K562 (cell line): ENCODE measurements at regions not wholly inside any gene's neighbourhood (a gene's known extent, or its start where the extent isn't known, plus 50 kb on each side); places are given as distances from the start of the nearest gene placed in this dataset.

Source experiments
- ELF4 ChIP-seq: fragments of 450-650 bp; formaldehyde crosslinking; IDR thresholded peaks from 2 replicates; pipeline ENCODE4 v1.4.0; 2022; ENCODE audit warnings: missing genetic modification characterization
- TRIM28 ChIP-seq: fragments of 450-650 bp; IDR thresholded peaks from 2 replicates; pipeline ENCODE4 v1.6.1; 2017
- ZNF347 ChIP-seq: fragments of 450-650 bp; formaldehyde crosslinking; IDR thresholded peaks from 2 replicates; pipeline ENCODE4 v1.4.0; 2020; ENCODE audit warnings: low read depth, mild to moderate bottlenecking, moderate library complexity
- TF ChIP-seq, protein P1 (sequence below), 3 experiments: IDR thresholded peaks in 2 of 3; conservative IDR thresholded peaks in 1 of 3; 2 replicates each; pipeline ENCODE4 v1.5.1; 2011 to 2012; ENCODE audit warnings: low read length in 3 of 3, mild to moderate bottlenecking in 3 of 3, control low read depth in 2 of 3, improper control_type of control experiment in 1 of 3, inconsistent platforms in 1 of 3, low read depth in 1 of 3, mixed read lengths in 1 of 3, moderate library complexity in 1 of 3; ENCODE audit not compliant: insufficient read depth in 2 of 3
- TF ChIP-seq, protein P2 (sequence below): fragments of 450-650 bp; IDR thresholded peaks from 2 replicates; pipeline ENCODE4 v1.6.1; 2018; ENCODE audit warnings: mild to moderate bottlenecking, low read depth; ENCODE audit not compliant: partially characterized antibody

DNA sequence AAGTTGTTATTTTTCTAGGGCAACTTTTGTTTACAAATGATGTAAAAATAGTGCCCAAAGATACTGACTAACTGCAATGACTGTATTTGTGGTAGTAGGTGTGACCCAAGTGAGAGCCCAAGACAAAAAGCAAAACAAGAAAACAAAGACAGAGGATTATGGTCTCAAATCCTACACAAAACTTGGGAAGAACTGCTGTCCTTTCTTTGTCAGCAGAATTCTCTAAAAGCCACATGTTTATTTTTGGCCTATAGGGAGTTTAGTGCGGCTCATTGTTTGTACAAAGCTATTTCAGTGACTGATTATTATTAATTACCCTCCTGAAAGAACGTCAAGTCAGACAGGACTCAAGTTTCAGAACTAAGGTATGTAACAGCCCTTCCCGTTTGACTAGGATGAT lies 509.2 kb upstream of the SLC35B3 start:
- TF ChIP-seq ELF4 (CRISPR knock-in tag), result no peak
- TF ChIP-seq, protein P1, sequence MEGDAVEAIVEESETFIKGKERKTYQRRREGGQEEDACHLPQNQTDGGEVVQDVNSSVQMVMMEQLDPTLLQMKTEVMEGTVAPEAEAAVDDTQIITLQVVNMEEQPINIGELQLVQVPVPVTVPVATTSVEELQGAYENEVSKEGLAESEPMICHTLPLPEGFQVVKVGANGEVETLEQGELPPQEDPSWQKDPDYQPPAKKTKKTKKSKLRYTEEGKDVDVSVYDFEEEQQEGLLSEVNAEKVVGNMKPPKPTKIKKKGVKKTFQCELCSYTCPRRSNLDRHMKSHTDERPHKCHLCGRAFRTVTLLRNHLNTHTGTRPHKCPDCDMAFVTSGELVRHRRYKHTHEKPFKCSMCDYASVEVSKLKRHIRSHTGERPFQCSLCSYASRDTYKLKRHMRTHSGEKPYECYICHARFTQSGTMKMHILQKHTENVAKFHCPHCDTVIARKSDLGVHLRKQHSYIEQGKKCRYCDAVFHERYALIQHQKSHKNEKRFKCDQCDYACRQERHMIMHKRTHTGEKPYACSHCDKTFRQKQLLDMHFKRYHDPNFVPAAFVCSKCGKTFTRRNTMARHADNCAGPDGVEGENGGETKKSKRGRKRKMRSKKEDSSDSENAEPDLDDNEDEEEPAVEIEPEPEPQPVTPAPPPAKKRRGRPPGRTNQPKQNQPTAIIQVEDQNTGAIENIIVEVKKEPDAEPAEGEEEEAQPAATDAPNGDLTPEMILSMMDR (IDR thresholded peaks at IDR 0.05 in 2 of 3, conservative IDR thresholded peaks at IDR 0.05 in 1 of 3; ENCODE audit: insufficient read depth in 2 of 3, low read depth in 1 of 3, low read length in 3 of 3), result no peak
- no peak for TF ChIP-seq ZNF347 (CRISPR knock-in tag)
- TF ChIP-seq, protein P2, sequence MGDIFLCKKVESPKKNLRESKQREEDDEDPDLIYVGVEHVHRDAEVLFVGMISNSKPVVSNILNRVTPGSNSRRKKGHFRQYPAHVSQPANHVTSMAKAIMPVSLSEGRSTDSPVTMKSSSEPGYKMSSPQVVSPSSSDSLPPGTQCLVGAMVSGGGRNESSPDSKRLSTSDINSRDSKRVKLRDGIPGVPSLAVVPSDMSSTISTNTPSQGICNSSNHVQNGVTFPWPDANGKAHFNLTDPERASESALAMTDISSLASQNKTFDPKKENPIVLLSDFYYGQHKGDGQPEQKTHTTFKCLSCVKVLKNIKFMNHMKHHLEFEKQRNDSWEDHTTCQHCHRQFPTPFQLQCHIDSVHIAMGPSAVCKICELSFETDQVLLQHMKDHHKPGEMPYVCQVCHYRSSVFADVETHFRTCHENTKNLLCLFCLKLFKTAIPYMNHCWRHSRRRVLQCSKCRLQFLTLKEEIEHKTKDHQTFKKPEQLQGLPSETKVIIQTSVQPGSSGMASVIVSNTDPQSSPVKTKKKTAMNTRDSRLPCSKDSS, result no peak
- TF ChIP-seq TRIM28, result no peak
